ENCODE measurements at regions not wholly inside any gene's neighbourhood (a gene's known extent, or its start where the extent isn't known, plus 50 kb on each side); places are given as distances from the start of the nearest gene placed in this dataset.
"Not testable (repeated sequence)": the region's sequence is repeated elsewhere in the genome, so short reads cannot be mapped to it uniquely, and the experiment has no call there.

- no peak for DNase-seq (ENCODE audit: low read depth)
Observed at GRCh38 chr1:209109001-209109785, 474.3 kb upstream of the CAMK1G start.

DNA sequence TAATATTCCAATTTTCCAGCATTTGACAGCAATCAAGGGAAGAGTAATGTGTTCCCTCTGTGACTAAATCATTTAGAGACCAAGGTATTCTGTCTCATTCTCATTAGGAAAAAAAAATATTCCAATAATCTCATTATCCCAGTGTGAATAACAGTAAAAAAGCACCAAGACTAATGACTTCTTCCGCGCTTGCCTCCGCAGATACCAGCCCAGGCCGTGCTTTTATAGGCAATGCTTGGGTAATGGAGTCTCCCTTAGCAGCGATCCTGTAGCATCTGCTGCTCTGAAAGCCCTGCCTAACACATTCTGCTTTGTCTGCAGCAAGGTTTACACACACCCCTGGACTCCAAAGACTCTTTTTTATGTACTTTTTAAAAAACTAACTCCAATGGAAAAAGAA is 470.0 kb upstream of the CAMK1G start:
- no peak for DNase-seq (ENCODE audit: low read depth)

DNA sequence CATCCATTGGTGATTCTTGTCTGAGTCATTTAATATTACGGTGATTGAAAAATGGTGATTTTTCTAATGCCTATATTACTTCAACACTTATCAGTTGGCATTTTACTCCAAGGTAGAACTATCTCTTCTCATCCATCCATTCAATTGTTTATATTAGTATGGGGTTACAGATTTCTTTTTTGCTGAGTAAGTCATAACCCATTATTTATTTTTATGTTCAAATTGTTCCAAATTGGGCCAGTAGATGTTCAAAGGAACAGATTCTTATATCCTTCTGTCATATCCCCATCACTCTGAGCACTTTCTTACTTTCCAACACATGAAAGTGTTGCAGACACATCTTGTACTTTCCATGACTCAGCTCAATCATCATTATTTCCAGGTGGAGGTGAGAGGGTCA is 466.8 kb upstream of the CAMK1G start:
- no peak for DNase-seq (ENCODE audit: low read depth)

DNA sequence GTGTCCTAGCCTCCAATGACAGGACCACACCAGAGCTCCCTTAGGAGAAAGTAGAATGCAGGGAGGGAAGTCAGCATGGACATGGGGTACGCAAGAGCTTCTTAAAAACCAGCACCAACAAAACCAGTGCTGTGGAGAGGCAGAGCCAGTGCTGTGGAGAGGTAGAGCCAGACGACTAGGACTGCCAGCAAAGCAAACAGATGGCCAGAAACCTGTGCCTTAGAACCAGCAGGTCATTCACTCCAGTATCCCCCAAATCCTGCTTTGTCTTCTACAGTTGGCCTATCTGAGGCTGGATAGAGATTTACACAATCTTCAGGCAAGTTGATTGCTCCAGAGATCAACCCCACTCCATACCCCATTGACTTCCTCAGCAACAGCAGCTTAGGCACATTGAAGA is 459.9 kb upstream of the CAMK1G start:
- no peak for DNase-seq (ENCODE audit: low read depth)

- DNase-seq (ENCODE audit: low read depth): not testable (repeated sequence)
Observed at GRCh38 chr1:209129091-209129490, 454.4 kb upstream of the CAMK1G start.

- no peak for DNase-seq (ENCODE audit: low read depth)
Observed at GRCh38 chr1:209130886-209131285, 452.6 kb upstream of the CAMK1G start.

DNA sequence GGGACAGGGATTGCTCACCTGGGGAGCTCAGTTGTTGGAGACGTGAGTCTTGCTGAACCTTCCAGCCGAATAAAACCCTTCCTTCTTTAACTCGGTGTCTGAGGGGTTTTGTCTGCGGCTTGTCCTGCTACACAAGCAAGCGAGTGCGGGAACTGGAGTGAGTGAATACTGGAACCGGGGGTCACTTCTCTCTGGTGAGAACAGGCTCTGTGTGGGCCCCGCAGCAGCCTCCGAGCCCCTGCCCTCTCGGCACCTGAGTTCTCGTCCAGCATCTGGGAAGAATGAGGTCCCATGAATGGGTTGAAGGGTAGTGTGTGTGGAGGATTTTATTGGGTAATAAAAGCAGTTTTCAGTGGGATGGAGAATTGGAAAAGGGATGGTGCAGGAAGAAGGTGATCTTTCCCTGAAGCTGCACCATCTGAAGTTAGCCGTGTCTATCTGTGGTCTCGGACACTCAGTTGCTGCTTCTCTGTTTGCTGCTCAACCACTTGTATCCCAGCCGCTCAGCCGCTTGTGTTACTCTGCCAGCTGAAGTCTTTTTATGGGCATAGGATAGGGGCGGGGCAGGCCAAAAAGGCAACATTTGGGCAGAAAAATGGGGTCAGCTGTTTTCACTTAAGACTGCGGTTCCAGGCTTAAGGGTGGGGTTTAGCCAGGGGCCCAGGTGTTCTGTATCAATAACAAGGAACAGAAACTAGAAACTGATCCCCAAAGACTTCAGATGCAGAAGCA is 450.6 kb upstream of the CAMK1G start:
- DNase-seq (ENCODE audit: low read depth): no peak

DNA sequence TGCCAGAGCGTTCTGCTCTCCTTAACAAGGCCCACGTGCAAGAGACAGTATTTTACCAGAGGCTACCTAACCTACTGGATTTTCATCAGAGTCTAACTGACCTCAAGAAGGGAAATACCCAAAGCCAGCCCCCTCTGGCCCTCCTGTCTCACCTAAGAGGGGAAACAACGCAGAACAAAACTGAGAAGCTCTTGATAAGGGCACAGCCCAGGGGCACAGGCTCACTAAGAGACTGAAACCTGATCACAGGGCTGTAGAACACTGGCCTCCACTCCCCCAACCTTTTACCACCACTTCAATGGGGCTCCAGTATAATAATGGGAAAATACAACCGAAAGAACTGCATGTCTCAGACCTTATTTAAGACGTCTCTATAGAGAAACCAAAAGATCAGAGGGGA is 449.5 kb upstream of the CAMK1G start:
- no peak for DNase-seq (ENCODE audit: low read depth)

GRCh38 chr1:209143916-209144315 is 439.6 kb upstream of the CAMK1G start:
- no peak for DNase-seq (ENCODE audit: low read depth)

DNA sequence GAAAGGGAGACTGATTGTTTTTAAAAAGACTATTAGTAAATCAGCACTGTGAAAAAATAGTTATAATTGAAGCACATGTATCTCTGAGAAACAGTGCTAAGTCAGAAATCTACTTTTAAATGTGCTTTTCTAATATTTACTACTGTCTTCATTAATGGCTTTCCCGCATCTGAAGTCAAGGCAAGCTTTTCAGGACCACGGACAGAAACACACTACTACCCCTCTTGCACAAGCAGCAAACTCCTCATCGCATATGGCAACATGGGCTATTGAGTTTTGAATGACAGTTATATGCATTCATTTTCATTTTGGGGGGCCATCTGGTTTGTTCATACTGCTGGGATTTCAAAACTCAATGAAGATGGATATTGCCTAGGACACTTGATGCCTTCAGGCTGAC is 433.4 kb upstream of the CAMK1G start:
- peak; percentile 55 for DNase-seq (ENCODE audit: low read depth)

DNA sequence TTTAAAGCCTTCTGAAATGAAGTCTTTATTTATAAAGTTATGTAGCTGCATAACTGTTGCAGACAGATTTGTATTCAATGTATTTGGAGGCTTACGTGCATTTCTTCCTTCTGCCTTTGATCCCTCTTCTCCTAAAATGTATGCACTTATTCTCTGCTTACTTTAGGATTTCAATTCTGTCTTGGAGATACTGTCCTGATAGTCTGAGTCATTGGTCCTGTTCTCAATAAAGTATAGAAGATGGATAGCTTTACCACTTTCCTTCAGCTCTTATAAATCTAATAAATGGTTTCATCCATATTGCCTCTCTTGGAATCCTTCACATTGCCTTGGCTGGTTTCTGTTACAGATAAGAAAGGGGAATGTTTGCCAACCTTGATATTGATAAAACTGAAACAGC is 430.1 kb upstream of the CAMK1G start:
- DNase-seq (ENCODE audit: low read depth): no peak

DNA sequence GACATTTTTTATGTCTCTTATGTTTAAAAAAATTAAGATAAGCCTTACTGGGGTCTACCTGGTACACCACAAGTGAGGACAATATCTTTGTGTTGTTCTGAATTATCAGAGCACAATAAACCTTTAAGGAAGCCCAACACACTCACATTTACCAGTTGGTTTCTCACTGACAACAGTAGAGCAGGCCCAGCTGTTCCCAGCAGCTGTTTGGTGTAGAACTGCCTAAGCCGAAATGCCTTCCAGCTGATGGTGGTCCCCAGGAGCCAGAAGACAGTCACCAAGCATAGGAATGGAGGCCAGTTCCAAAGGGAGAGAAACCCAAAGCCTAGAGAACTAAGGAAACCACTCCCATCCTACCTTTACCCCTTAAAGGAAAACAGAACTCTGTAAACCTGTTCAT is 428.6 kb upstream of the CAMK1G start:
- DNase-seq (ENCODE audit: low read depth): no peak

DNA sequence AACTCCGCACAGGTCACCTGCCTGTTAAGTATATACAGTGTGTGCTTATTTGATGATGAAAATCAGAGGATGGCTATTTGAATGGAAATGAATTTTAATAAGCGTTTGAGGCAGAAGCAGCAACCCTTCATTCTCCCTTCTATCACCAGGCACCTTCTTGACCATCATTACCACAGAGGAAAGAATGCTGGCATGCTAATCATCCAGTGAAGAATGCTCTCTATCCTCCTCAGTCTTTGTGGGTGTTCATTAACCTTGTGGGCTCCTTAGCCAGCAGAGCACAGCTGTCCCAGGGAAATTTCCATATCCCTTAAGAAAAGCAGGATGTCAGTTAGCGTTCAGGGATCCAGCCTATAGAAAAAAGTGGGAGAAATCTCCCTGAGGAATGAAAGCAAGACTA is 428.0 kb upstream of the CAMK1G start:
- DNase-seq (ENCODE audit: low read depth): peak; percentile 3

DNA sequence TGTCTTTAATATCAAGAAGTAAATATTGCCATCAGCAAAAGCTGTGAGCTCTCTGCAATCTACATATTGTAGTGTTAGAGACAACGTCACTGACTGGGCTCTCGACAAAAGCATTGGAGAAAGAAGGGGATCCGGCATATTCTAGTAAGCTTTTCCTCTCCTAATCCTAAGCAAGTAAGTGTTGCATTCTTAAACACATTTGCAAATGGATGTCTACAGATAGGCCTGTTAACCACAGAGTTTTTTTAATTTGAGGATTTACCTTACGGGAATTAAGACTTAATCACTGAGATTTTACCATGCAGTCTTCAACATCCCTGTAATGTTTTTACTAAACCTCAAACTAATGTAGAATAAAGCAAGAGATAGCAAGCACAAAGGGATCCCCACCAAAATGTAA is 426.5 kb upstream of the CAMK1G start:
- no peak for DNase-seq (ENCODE audit: low read depth)

- DNase-seq (ENCODE audit: low read depth): no peak
Observed at GRCh38 chr1:209157546-209158249, 425.8 kb upstream of the CAMK1G start.

- no peak for DNase-seq (ENCODE audit: low read depth)
Observed at GRCh38 chr1:209158851-209159250, 424.7 kb upstream of the CAMK1G start.

- DNase-seq (ENCODE audit: low read depth): no peak
Observed at GRCh38 chr1:209160230-209160629, 423.3 kb upstream of the CAMK1G start.

DNA sequence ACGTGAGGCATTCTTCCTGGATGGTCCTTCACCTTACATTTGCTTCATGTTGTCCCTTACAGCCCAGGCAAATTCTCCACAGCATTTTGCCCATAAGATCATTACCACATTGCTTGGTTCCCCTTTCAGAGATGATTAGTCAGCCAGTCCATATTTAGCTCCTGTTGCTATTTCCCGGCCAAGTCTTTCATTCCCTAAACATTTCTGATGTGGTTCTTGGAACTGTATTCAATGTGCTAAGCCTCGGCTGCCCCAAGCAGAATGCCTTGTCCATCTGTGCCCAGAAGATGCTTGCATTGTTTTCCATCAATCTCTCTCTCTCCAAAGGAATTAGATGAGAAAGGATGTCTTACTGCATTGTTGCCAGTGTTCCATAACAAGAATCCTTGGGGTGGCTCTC is 420.9 kb upstream of the CAMK1G start:
- peak; percentile 1 for DNase-seq (ENCODE audit: low read depth)

- peak; percentile 6 for DNase-seq (ENCODE audit: low read depth)
Observed at GRCh38 chr1:209168204-209168603, 415.3 kb upstream of the CAMK1G start.

DNA sequence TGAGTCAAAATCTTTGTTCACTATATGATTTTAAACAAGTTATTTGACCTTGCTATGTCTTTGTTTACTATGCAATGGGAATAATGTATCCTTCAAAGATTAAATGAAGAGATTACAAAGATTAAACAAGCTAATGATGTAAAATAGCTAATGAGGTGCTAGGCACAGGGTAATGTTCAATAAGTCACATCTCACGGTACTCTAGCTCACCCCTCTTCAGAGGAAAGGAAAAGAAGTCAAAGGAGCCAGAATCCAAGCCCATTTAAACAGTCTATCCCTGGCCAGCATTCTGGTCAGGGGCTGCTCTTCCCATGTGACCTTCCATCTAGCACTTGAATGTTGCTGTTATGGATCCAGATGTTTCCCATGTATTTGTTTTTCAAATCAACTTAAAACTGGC is 412.4 kb upstream of the CAMK1G start:
- no peak for DNase-seq (ENCODE audit: low read depth)

DNA sequence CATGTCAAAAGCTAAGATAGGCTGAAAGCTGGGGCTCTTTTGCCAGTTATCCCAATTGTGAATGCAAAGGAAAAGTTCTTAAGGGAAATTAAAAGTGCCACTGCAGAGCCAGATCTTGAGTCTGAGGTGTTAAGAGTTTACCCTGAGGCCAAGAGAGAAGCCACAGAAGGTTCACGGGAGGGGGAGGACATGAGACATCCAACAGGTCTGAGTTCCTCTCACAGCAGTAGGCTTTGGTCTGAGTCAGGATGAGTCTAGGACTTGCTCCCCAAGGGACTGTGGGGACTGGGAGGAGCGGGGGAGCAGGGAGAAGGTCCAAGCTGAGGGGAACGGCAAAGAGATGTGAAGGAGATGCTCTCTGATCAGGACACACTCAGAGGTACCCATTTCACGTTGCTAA is 411.2 kb upstream of the CAMK1G start:
- DNase-seq (ENCODE audit: low read depth): no peak

DNA sequence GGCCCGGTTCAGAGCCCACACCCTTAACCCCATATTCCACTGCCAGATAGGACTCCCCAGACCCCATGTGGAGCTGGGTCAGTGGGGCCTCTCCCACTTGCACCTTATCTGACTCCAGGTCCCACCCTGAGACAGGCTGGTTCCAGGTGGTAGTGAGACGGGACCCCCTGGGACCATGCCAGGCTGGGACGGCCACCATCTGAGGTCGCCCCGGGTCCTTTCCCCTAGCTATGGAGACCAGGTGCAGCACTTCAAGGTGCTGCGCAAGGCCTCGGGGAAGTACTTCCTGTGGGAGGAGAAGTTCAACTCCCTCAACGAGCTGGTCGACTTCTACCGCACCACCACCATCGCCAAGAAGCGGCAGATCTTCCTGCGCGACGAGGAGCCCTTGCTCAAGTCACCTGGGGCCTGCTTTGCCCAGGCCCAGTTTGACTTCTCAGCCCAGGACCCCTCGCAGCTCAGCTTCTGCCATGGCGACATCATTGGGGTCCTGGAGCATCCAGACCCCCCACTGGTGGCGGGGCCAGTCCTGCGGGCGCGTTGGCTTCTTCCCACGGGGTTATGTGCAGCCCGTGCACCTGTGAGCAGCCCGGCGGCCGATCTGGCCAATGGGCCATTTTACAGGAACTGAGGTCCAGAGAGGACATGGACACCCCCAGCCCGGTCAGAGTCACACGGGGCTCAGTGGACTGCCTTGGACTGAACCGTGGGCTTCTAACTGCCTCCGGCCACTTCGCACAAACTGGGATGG is 410.5 kb upstream of the CAMK1G start:
- not testable (repeated sequence) for DNase-seq (ENCODE audit: low read depth)

All from EH (cell line).